HG02840 (cell line): ENCODE measurements at regions not wholly inside any gene's neighbourhood (a gene's known extent, or its start where the extent isn't known, plus 50 kb on each side); places are given as distances from the start of the nearest gene placed in this dataset.
"Not testable (repeated sequence)": the region's sequence is repeated elsewhere in the genome, so short reads cannot be mapped to it uniquely, and the experiment has no call there.

Source experiments
- ATAC-seq: cut with Tn5 transposase; IDR thresholded peaks from one replicate; pipeline ENCODE4 v1.9.1; 2021; ENCODE audit warnings: mild to moderate bottlenecking, moderate library complexity, moderate number of reproducible peaks; ENCODE audit not compliant: unreplicated experiment, low FRiP score

DNA sequence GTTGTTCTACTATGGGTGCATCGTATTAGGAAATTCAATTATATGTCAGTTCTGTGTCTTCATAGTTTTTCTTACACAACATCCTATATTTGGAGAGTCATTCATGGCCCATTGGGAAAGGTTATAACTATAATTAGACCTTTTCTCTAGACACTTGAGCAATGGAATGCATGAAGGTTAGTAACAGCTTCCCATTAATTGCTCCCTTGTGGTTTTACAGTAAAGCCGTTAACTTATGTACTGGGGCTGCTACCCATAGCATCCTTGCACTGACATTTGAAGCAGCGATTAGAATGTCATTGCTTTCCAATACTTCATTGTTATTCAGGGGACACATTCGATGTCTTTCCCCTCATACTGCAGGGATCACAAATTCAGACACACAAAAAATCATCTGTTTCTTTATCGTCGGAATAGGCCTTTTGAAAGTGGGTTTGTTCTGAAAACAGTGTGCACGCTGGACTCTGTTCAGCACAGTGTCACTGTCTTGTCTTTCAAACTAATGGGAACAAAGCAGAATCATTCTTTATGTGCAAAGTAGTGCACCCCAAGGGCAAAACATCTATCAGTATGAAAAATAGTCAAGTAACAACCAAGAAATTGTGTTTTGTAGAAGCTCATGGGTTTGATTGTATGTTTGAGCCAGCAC lies 634.3 kb upstream of the MAP3K7 start:
- no peak for ATAC-seq

DNA sequence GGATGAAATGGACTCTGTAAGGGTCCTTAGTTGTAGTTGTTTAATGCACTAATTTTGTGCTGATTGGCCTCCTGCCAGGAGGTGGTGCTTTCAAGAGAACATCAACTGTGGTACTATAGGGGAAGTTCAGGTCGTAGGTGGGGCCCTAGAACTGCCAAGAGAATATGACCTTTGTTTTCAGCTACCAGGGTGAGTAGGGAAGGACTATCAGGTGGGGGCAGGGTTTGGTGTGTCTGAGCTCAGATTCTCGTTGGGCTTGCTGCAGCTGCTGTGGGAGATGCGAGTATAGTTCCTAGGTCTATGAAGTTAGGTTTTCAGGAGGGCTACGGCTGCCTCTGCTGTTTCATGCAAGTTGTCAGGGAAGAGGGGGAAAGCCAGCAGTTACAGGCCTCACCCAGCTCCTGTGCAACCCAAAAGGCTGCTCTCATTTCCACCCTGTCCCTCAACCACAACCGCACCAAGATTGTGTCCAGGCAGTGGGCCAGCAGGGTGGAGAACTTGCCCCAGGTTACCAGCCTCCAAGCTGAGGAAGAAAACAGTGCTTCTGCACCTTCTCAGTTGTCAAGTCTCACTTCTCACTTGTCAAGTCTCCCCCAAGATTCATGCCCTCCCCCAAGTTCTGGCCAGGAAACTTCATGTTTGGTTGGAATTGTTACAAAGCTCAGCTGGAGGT lies 626.5 kb upstream of the MAP3K7 start:
- ATAC-seq = no peak

DNA sequence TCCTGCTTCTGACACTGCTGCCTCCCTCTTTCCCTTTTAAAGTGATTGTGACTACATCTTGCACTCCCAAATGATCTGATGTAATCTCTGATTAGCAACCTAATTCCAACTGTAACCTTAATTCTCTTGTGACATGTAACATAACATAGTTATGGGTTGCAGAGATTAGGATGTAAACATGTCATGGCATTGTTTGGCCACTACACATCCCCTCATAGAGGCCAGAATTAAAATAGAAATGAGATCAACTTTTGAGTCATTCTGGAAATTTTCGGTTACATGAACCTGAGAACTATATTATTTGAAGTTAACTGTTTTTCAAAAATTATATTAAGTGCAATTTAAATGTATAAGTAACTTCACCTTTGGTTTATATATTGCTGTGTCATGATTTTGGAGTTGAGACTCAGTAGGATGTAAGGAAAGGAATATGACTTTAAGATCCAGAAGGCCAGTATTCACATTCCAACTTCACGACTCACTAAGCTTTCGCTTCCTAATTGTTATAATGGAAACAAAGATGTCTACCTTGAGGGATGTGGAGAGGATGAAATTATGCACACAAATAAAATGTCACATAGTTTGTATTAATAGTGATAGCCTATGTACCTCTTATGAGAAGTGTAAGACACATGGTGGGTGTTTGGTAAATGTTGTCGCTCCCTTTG lies 611.9 kb upstream of the MAP3K7 start:
- no peak for ATAC-seq

DNA sequence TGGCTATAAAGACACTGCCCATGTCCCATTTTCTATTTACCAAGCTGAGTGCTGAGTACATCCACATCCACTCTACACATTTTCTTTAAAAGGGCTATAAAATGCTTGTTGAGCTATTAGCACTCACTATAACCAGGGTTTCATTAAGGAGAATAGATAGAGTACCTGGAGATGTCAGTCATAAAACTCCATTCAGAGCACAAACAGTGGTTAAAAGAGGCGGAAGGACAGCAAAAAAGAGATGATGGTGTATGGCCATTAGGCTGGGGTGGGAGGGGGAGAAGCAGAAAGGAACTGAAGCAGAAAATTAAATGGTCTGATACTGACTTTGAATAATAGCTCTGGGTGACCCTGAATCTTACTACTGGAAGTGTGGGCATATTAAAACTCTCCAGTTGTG lies 609.9 kb upstream of the MAP3K7 start:
- no peak for ATAC-seq

DNA sequence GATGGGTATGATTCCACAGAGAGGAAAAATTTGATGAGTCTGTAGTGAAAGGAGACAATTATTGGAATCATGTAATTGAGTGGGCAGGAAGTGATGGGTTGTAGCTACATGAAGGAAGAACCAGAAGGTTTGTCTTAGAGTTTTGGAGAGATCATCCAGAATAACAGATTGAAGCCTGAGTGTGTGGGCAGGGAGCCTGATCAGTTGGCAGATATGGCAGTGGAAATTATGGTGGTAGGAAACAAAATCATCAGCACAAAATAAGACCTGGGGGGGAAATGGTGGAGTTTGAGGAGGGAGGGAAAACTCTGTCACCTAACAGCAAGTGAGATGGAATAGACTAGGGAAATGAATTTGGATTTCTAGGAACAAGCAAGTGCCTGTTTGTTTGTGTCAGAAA lies 606.6 kb upstream of the MAP3K7 start:
- ATAC-seq = no peak

DNA sequence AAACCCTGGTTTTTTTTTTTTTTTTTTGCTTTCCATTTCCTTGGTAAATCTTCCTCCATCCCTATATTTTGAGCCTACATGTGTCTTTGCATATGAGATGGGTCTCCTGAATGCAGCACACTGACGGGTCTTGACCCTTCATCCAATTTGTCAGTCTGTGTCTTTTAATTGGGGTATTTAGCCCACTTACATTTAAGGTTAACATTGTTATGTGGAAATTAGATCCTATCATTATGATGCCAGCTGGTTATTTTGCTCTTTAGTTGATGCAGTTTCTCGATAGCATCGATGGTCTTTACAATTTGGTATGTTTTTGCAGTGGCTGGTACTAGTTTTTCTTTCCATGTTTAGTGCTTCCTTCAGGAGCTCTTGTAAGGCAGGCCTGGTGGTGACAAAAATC lies 603.2 kb upstream of the MAP3K7 start:
- ATAC-seq = not testable (repeated sequence)

DNA sequence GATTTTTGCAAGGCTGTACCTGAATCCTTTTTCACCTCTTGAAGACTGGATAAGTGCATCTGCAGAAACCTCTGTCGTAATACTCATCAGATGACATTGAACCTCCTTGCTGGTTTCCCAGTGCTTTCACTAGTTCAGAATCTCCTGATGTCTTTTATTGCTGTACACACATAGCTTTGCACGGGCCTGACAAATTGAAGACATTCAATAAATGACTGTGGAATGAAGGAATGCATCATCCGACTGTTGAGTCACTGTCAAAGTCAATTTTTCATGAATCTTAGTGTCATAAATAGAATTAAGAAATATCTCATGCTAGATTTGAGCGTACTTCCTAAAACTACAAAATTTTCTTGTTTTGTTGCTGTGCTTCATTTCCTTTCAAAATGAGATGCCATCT lies 598.2 kb upstream of the MAP3K7 start:
- ATAC-seq = no peak

DNA sequence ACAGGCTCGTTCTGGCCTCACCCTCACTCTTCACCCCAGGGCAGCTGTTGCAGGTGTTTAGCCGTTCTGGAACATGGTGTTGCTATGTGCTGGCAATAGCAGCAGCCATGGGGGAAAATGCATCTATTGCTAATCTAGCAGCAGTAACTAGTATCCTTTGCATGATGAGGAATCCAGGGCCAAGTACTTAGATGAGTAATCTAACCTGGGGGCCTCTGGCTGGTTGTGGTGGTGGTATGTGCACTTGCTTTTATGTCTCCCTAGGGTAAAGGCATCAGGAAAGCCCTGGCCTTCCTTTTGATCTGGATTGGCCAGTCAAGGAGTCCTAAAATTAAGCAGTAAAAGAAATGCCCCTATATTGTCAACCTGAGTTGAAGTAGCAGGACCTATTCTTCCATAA lies 594.5 kb upstream of the MAP3K7 start:
- ATAC-seq = no peak

DNA sequence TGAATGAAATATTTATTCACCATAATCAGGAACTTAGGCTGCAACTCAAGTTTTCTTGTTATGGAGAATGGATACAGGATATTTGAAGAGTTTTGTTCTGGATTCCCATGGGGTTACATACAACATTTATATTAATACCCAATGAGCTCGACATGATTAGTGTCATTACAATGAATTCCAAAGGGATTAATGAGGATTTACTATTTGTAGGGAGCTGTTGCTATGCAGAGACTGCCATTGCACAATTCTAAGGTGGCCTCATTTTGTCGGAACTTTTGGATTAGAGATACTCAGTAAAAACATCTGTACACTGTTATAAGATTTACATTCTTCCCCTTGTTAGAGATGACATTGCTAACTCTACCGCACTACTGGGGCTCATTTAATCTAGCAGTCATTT lies 586.8 kb upstream of the MAP3K7 start:
- no peak for ATAC-seq

DNA sequence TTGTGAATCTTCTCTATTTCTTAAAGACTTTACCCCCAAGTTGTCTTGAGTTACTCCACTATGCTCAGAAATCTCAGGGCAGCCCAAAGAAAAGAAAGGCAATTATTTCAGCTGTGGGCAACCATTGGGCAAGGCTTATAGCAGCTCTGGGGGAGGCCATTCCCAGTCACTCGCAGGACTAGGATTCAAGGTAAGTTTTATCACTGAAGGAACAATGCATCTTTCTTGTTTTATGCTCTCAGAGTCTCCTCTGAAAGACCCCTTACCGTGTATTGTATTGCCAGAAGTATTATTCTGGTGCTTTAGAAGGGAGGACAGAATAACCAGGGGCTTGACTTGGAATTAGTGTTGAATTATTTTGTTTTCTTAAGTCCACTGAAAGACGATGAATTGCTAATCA lies 586.3 kb upstream of the MAP3K7 start:
- no peak for ATAC-seq

DNA sequence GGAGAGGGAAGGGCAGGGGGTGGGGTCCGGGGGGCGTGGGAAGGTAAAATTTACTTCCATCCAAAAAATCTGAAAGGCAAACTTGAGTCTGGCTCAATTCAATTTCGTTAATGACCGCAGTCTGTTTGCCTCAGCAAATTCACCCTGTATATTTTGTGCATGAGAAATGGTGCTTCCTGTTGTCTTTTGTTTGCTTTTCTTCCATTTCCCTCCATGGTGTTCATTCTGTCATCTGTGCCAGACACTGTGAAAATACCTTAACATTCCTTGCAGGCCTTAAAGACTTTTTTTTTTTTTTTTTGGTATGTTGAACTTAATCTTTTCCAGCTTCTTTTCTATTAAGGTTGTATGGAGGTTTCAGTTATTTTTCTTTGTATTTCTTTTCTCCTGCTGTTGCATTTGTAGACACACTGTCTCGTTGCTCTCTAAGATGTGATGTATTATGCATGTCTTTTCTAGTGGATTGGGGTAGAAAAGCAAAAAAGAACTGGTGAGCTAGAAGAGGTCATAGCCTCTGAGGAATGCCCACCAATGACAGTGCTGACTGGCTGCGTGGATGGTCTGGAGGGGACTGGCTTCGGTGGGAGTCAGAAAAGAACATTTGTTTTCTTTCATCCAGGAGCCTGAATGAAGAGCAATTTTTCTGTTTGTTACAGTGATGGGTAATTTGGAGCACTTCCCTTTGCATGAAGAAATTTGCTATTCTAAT lies 585.0 kb upstream of the MAP3K7 start:
- no peak for ATAC-seq

DNA sequence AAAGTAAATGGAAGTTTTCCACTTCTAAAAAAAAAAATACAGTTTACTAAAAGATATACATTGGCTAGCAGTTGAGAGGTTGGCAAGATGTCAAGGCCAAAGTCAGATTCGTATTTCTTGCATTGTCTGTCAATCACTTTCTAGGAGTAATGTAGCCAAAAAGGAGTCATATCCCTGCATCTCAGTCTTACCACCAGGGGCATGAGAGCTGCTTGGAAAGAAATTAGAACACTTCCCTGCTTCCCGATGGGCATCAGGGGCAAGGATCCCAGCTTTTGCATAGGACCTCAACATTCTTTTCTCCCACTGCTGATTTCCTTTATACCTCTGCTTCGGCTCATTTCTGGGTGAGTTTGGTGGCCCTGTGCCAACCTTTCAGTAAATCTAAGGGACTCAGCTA lies 581.0 kb upstream of the MAP3K7 start:
- ATAC-seq = no peak

DNA sequence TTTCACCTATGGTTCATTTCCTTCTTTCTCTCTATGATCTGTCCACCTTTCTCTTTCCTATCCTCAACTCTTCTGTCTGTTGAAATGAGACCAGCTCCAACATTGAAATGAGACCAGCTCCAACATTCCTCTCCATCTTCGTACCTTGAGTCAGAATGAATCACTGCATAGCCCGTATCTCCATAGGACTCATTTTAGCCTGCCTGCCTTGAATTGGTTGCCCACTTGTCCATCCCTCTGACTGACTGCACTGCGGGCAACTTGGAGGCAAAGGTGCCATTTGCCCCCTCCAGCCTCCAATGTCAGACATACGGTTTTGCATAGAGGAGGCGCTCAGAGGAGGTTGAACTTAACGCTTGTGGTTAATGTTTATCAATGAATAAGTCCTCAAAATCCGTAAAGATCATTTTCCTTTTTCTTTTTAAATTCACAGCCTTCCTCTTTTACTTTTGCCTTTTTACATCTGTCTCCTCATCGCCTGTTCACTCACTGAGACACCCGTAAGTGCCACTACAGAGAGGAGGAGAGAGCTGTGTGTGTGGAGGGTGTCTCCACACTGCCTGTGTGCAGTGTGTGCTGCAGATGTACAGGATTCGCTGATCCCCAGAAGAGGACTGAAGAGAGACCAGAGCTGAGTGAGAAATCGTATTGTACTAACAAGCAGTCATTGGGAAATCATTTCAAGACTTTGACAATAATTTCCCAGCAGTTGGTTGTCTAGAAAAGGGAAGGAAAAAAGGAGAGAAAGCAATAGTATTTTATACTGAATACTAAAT lies 579.6 kb upstream of the MAP3K7 start:
- no peak for ATAC-seq

DNA sequence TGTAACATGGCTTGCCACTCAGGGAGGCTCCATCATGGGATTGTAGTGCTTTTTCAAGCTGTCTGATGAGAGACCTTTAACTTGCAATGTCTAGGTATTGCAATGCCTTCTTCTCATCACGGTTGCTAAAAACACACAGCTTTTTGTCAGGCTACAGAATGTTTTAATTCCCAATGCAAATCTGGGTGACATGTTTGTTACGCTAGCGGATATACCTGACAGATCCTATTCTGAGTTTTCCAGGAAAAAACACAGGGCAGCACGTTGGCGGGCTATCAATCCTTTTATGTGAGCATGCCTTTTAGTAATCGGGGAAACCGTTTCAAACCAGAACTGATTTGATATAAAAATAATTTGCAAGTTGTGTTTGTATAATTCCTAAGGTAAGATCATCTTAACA lies 577.2 kb upstream of the MAP3K7 start:
- ATAC-seq = no peak

DNA sequence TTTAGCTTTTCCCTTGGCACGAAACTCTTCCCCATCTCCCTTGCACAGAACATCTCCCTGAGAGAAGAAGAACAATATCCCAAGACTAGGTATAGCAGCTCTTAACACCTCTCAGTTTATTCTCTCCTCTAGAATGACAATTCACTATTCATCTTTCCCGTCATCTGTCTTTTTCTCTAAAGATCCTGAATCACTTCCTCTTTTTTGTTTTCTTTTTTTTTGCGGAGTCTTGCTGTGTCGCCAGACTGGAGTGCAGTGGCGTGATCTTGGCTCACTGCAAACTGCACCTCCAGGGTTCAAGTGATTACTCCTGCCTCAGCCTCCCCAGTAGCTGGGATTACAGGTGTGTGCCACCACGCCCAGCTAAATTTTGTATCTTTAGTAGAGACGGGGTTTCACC lies 574.4 kb upstream of the MAP3K7 start:
- ATAC-seq = no peak

DNA sequence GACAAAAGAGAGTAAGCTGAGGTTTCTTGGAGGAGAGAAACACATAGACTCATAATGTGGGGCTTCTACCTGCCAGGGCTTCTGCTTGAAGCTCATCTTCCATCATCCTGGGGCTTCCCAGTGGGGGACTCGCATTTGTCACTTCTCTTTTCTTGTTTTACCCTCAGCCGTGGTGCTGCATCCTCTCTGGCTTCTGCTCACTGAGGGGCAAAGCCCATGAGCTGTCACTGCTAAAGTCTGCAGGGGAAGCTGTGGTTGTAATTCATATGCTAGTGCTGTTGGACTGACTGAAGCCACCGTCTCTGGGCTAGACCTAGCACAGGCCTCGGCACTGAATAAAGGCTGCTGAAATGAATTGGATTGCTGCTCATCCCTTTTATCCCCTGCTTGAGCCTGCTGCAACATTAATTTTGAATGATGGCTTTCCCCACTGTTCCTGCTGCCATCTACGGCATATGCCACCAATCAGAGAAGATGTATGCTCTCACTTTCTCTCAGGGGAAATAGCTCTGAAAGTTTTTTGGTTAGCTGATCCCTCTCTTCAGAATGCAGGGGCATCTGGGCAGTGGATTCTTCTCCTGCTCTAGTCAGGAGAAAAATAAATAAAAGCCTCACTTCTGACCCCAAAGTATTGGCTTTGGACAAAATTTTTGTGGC lies 568.4 kb upstream of the MAP3K7 start:
- no peak for ATAC-seq

DNA sequence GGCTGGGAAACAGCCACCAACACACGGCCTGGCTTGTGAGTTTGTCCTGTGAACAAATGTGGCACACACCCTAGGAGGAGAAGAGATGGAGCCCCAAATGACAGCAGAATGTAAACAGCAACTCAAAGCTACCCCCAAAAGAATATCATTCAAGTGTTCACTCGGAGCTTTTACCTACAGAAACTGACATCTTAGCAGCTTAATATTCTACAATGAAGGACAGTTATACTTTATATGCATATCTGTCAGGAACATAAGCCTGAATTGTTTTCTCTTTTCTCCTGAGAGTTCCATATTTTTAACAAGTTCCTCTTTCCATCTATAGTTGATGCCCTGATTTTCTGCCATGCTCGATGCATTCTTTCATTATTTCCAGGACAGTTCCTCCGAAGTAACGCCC lies 566.0 kb upstream of the MAP3K7 start:
- ATAC-seq = no peak

DNA sequence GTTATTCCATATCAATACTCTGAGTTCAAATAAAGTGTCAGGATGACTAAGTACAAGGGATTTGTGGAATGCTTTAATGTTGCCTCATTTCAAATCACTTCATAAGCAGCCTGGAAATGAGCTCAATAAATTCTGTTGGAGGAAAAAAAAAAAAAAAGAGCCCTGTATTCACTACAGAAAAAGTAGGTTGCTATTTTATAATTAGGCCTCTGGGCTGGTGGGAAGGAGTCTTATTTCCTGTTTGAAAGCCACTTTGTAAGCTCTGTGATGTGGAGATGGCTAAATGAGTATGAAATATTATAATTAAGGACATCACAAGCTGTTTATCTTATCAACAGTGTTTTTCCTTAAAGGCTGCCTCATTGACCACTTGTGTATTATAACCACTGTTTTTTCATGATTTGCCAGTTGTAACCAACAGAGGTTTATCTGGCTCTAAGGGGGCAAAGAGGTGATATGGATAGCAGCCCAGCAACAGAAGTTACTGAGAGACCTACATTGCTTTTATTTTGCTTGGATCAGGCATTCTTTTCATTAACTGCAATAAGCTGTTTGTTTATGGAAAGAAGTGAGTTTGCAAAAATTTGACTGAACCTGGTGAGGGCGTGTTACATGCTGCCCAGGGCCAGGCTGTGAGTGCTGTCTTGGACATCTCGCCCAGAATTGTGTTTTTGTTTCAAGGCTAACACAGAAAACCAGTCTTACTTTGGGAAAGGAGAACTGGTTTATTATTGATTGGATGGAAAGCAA lies 563.3 kb upstream of the MAP3K7 start:
- no peak for ATAC-seq

DNA sequence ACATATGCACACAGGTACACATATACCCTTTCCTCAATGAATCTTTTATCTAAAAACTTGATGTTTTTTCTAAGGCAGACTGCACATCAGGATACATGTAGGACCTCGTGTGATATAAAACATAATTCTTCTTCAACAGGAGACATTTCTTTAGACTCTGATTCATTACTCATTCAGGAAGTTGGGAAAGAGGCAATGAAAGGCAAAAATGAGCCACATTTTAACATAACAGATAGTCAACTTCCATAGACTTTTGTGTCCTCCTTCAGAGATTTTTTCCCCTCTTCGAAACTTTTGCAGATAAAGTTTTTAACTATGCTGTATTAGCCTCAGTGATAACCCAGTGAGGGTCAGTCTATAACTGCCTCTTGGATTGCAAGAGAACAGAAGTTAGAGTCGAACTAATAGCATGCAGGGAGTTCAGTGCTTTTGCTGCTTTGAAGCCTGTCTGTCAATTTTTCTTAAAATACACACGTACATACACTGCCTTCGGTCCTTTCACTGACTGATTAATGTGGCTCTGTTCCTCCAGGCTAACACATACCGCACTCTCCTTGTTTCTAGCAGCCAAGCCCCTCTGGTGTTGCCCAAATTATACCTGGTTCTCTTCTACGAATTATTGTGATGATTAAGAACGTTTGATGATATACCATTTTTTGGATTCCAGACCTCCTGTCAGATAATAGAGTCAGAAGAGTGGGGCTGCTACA lies 562.5 kb upstream of the MAP3K7 start:
- no peak for ATAC-seq
